ENCODE measurements at regions not wholly inside any gene's neighbourhood (a gene's known extent, or its start where the extent isn't known, plus 50 kb on each side); places are given as distances from the start of the nearest gene placed in this dataset.
"Not testable (repeated sequence)": the region's sequence is repeated elsewhere in the genome, so short reads cannot be mapped to it uniquely, and the experiment has no call there.

- DNase-seq (ENCODE audit: extremely low read depth in 1 of 2, low read depth in 1 of 2), result no peak
These were observed 201.1 kb downstream of the SPP2 start for GRCh38 chr2:234251326-234252271.

GRCh38 chr2:234250926-234251325 is 200.4 kb downstream of the SPP2 start:
- DNase-seq (ENCODE audit: extremely low read depth in 1 of 2, low read depth in 1 of 2), result no peak

GRCh38 chr2:234249873-234250272 is 199.4 kb downstream of the SPP2 start:
- DNase-seq (ENCODE audit: extremely low read depth in 1 of 2, low read depth in 1 of 2), result no peak

GRCh38 chr2:234249034-234249735 is 198.7 kb downstream of the SPP2 start:
- DNase-seq (ENCODE audit: extremely low read depth in 1 of 2, low read depth in 1 of 2), result no peak

- not testable (repeated sequence) for DNase-seq (ENCODE audit: extremely low read depth in 1 of 2, low read depth in 1 of 2)
These were observed 197.8 kb downstream of the SPP2 start for GRCh38 chr2:234248213-234248710.

GRCh38 chr2:234247453-234248180 is 197.1 kb downstream of the SPP2 start:
- no peak for DNase-seq (ENCODE audit: extremely low read depth in 1 of 2, low read depth in 1 of 2)

GRCh38 chr2:234245945-234246344 is 195.4 kb downstream of the SPP2 start:
- DNase-seq (ENCODE audit: extremely low read depth in 1 of 2, low read depth in 1 of 2), result no peak

- DNase-seq (ENCODE audit: extremely low read depth in 1 of 2, low read depth in 1 of 2), result no peak
These were observed 193.5 kb downstream of the SPP2 start for GRCh38 chr2:234243871-234244565.

- DNase-seq (ENCODE audit: extremely low read depth in 1 of 2, low read depth in 1 of 2), result no peak
These were observed 191.9 kb downstream of the SPP2 start for GRCh38 chr2:234242459-234242836.

GRCh38 chr2:234241656-234242458 is 191.4 kb downstream of the SPP2 start:
- no peak for DNase-seq (ENCODE audit: extremely low read depth in 1 of 2, low read depth in 1 of 2)

- DNase-seq (ENCODE audit: extremely low read depth in 1 of 2, low read depth in 1 of 2), result no peak
These were observed 190.4 kb downstream of the SPP2 start for GRCh38 chr2:234240917-234241316.

- DNase-seq (ENCODE audit: extremely low read depth in 1 of 2, low read depth in 1 of 2), result no peak
These were observed 184.7 kb downstream of the SPP2 start for GRCh38 chr2:234235191-234235590.

GRCh38 chr2:234231460-234231859 is 181.0 kb downstream of the SPP2 start:
- DNase-seq (ENCODE audit: extremely low read depth in 1 of 2, low read depth in 1 of 2), result no peak

- no peak for DNase-seq (ENCODE audit: extremely low read depth in 1 of 2, low read depth in 1 of 2)
These were observed 168.5 kb downstream of the SPP2 start for GRCh38 chr2:234219046-234219310.

- DNase-seq (ENCODE audit: extremely low read depth in 1 of 2, low read depth in 1 of 2), result no peak
These were observed 168.0 kb downstream of the SPP2 start for GRCh38 chr2:234218266-234219045.

GRCh38 chr2:234212534-234212933 is 162.0 kb downstream of the SPP2 start:
- DNase-seq (ENCODE audit: extremely low read depth in 1 of 2, low read depth in 1 of 2), result no peak

GRCh38 chr2:234211797-234212196 is 161.3 kb downstream of the SPP2 start:
- no peak for DNase-seq (ENCODE audit: extremely low read depth in 1 of 2, low read depth in 1 of 2)

GRCh38 chr2:234206738-234207137 is 156.2 kb downstream of the SPP2 start:
- no peak for DNase-seq (ENCODE audit: extremely low read depth in 1 of 2, low read depth in 1 of 2)

- DNase-seq (ENCODE audit: extremely low read depth in 1 of 2, low read depth in 1 of 2), result no peak
These were observed 154.0 kb downstream of the SPP2 start for GRCh38 chr2:234204480-234204879.
